ENCODE measurements at regions not wholly inside any gene's neighbourhood (a gene's known extent, or its start where the extent isn't known, plus 50 kb on each side); places are given as distances from the start of the nearest gene placed in this dataset.

GRCh38 chr11:123301696-123302400 is 106.8 kb upstream of the CLMP start:
- peak; percentile 84 for DNase-seq

GRCh38 chr11:123301013-123301591 is 106.1 kb upstream of the CLMP start:
- peak; percentile 3 for DNase-seq

GRCh38 chr11:123299721-123300120 is 104.7 kb upstream of the CLMP start:
- DNase-seq: no peak

- DNase-seq: no peak
Measured at GRCh38 chr11:123298488-123299447, 103.7 kb upstream of the CLMP start.

GRCh38 chr11:123292647-123293046 is 97.6 kb upstream of the CLMP start:
- no peak for DNase-seq

GRCh38 chr11:123291201-123291869 is 96.3 kb upstream of the CLMP start:
- no peak for DNase-seq

GRCh38 chr11:123286761-123287160 is 91.7 kb upstream of the CLMP start:
- no peak for DNase-seq

- DNase-seq: no peak
Measured at GRCh38 chr11:123286255-123286654, 91.2 kb upstream of the CLMP start.

- no peak for DNase-seq
Measured at GRCh38 chr11:123284454-123284853, 89.4 kb upstream of the CLMP start.

- DNase-seq: no peak
Measured at GRCh38 chr11:123282597-123282996, 87.5 kb upstream of the CLMP start.

GRCh38 chr11:123273616-123274015 is 78.6 kb upstream of the CLMP start:
- no peak for DNase-seq

- DNase-seq: no peak
Measured at GRCh38 chr11:123272565-123272964, 77.5 kb upstream of the CLMP start.

- no peak for DNase-seq
Measured at GRCh38 chr11:123268156-123268555, 73.1 kb upstream of the CLMP start.

- DNase-seq: no peak
Measured at GRCh38 chr11:123265951-123266350, 70.9 kb upstream of the CLMP start.

GRCh38 chr11:123264431-123264780 is 69.4 kb upstream of the CLMP start:
- DNase-seq: no peak

- peak; percentile 77 for DNase-seq
Measured at GRCh38 chr11:123261345-123262106, 66.5 kb upstream of the CLMP start.

GRCh38 chr11:123260511-123261211 is 65.6 kb upstream of the CLMP start:
- DNase-seq: no peak

- DNase-seq: peak; percentile 10
Measured at GRCh38 chr11:123258877-123259276, 63.8 kb upstream of the CLMP start.

- no peak for DNase-seq
Measured at GRCh38 chr11:123257370-123257769, 62.3 kb upstream of the CLMP start.

- no peak for DNase-seq
Measured at GRCh38 chr11:123255909-123256308, 60.9 kb upstream of the CLMP start.

- no peak for DNase-seq
Measured at GRCh38 chr11:123254357-123254756, 59.3 kb upstream of the CLMP start.

GRCh38 chr11:123253911-123254310 is 58.9 kb upstream of the CLMP start:
- DNase-seq: no peak
